OCI-LY3 (cell line): ENCODE measurements at regions not wholly inside any gene's neighbourhood (a gene's known extent, or its start where the extent isn't known, plus 50 kb on each side); places are given as distances from the start of the nearest gene placed in this dataset.

Source experiments
- H2AFZ ChIP-seq: fragments of 200-600, 300-600 bp; shearing (Covaris generic); 2 replicates; pipeline ENCODE4 v1.6.0; 2014; ENCODE audit warnings: antibody characterized with exemption, low read depth, low read length
- H3K27ac ChIP-seq: fragments of 200-600, 300-600 bp; sonication (generic); 2 replicates; pipeline ENCODE4 v1.5.1; 2014; ENCODE audit warnings: mild to moderate bottlenecking, low read length, moderate library complexity, mixed read lengths
- H3K27me3 ChIP-seq: fragments of 200-600, 300-600 bp; sonication (generic); 2 replicates; pipeline ENCODE4 v1.6.1; 2014; ENCODE audit warnings: low read depth, low read length, mixed read lengths
- H3K36me3 ChIP-seq: fragments of 200-600, 300-600 bp; sonication (generic); replicated peaks from 2 replicates; pipeline ENCODE3; 2014; ENCODE audit warnings: low read depth, low read length, mixed read lengths
- H3K4me1 ChIP-seq: fragments of 300-600, 200-600 bp; sonication (generic); 2 replicates; pipeline ENCODE4 v1.6.1; 2014; ENCODE audit warnings: low read length, mixed read lengths
- H3K4me2 ChIP-seq: fragments of 200-600, 300-600 bp; sonication (generic); 2 replicates; pipeline ENCODE4 v1.6.1; 2014; ENCODE audit warnings: low read length, mixed read lengths
- H3K4me3 ChIP-seq: fragments of 300-600, 200-600 bp; sonication (generic); 2 replicates; pipeline ENCODE4 v1.5.1; 2014; ENCODE audit warnings: antibody characterized with exemption, mild to moderate bottlenecking, low read length, moderate library complexity
- H3K79me2 ChIP-seq: fragments of 300-600, 200-600 bp; shearing (Covaris generic); 2 replicates; pipeline ENCODE4 v1.6.1; 2014; ENCODE audit warnings: mild to moderate bottlenecking, low read length, mixed read lengths
- H3K9ac ChIP-seq: fragments of 300-600, 200-600 bp; shearing (Covaris generic); 2 replicates; pipeline ENCODE4 v1.6.0; 2014; ENCODE audit warnings: mild to moderate bottlenecking, low read length, moderate library complexity
- H3K9me3 ChIP-seq: fragments of 200-600, 300-600 bp; shearing (Covaris generic); 2 replicates; pipeline ENCODE4 v1.6.1; 2014; ENCODE audit warnings: low read length, mixed read lengths; ENCODE audit not compliant: insufficient read depth
- H4K20me1 ChIP-seq: fragments of 200-600, 300-600 bp; sonication (generic); 2 replicates; pipeline ENCODE4 v1.6.1; 2016; ENCODE audit warnings: low read length, mixed read lengths; ENCODE audit not compliant: insufficient read depth
- EZH2phosphoT487 ChIP-seq: fragments of 200-600 bp; shearing (Covaris generic); IDR thresholded peaks from 2 replicates; pipeline ENCODE4 v1.6.1; 2018; ENCODE audit warnings: antibody characterized with exemption, mixed run types, low read depth
- TF ChIP-seq, protein P1 (sequence below): fragments of 200-600, 300-600 bp; sonication (generic); IDR thresholded peaks from 2 replicates; pipeline ENCODE4 v1.5.1; 2014; ENCODE audit warnings: antibody characterized with exemption, low read length, low read depth

DNA sequence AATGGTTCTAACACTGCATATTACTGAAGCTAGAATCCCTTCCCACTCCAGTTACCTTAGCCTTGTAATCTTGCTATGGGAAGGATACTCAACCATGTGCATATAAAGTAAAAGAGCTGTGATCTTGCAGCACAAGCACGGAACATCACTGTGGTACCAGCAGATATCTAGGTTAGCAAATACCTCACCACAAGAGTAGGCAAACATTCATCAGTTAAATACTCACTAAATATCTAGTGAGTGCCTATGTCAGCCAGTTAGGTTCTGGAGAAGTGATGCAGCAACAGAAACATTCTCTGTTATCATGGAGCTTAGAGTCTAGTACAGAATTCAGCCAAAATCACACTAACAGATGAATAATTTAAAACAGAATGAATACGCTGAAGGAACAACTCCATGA is 349.6 kb upstream of the UBE2E3 start:
- Histone ChIP-seq H3K79me2 (no peaks in the 10 kb centered on the region), H3K4me2 (no peak overlapping the region), H4K20me1 (no peaks in the 10 kb centered on the region), H3K27ac (no peak overlapping the region), H3K4me3 (no peak overlapping the region), H3K9ac (no peak overlapping the region), H3K9me3 (no peaks in the 10 kb centered on the region), H3K27me3 (no peaks in the 10 kb centered on the region), H3K4me1 (no peaks in the 10 kb centered on the region), H3K36me3 (no peaks in the 10 kb centered on the region), H2AFZ (no peak overlapping the region)
- TF ChIP-seq, protein P1, sequence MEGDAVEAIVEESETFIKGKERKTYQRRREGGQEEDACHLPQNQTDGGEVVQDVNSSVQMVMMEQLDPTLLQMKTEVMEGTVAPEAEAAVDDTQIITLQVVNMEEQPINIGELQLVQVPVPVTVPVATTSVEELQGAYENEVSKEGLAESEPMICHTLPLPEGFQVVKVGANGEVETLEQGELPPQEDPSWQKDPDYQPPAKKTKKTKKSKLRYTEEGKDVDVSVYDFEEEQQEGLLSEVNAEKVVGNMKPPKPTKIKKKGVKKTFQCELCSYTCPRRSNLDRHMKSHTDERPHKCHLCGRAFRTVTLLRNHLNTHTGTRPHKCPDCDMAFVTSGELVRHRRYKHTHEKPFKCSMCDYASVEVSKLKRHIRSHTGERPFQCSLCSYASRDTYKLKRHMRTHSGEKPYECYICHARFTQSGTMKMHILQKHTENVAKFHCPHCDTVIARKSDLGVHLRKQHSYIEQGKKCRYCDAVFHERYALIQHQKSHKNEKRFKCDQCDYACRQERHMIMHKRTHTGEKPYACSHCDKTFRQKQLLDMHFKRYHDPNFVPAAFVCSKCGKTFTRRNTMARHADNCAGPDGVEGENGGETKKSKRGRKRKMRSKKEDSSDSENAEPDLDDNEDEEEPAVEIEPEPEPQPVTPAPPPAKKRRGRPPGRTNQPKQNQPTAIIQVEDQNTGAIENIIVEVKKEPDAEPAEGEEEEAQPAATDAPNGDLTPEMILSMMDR, result no peak

DNA sequence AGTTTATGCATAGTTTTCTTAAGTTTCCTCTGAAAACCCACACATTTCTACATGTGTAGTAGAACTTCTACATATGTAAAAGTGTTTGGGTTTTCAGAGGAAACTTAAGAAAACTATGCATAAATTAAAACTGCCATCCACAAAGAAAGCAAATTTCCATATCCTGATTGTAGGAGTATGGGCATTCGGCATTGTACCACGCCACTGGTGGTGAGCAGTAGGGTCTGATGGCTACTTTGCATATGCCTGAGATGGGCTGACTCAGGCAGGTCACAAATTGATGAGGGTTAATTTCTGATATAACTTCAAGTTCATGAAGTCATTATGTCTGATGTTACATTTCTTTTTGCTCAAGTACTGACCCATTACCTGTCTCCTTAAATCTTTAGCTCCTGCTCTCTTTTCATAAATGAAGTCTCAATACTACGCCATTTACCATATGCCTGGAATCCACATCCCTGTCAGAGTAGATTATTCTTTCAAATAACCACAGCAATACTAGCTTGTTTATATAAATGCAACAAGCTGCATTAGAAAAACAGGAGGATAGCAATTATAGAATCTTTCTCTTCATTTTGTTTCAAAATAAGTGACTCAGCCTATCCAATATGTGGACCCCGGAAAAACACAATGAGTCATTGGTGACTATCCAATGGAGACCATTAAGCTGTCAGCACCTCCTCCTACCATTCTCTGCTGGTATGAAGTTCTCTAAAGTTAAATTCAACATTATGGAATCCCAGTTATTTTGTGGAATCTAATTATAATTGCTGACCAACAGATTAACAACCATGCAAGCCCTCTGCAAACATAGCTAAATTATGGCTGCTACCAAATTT is 355.2 kb upstream of the UBE2E3 start:
- Histone ChIP-seq H3K27ac (no peak overlapping the region), H3K4me3 (no peak overlapping the region), H3K27me3 (no peaks in the 10 kb centered on the region), H3K4me1 (no peaks in the 10 kb centered on the region), H3K9me3 (no peaks in the 10 kb centered on the region), H4K20me1 (no peaks in the 10 kb centered on the region), H3K79me2 (no peaks in the 10 kb centered on the region), H2AFZ (no peak overlapping the region), H3K4me2 (no peak overlapping the region), H3K9ac (no peak overlapping the region), H3K36me3 (no peaks in the 10 kb centered on the region)
- TF ChIP-seq EZH2phosphoT487, result no peak
- TF ChIP-seq, protein P1, result no peak

DNA sequence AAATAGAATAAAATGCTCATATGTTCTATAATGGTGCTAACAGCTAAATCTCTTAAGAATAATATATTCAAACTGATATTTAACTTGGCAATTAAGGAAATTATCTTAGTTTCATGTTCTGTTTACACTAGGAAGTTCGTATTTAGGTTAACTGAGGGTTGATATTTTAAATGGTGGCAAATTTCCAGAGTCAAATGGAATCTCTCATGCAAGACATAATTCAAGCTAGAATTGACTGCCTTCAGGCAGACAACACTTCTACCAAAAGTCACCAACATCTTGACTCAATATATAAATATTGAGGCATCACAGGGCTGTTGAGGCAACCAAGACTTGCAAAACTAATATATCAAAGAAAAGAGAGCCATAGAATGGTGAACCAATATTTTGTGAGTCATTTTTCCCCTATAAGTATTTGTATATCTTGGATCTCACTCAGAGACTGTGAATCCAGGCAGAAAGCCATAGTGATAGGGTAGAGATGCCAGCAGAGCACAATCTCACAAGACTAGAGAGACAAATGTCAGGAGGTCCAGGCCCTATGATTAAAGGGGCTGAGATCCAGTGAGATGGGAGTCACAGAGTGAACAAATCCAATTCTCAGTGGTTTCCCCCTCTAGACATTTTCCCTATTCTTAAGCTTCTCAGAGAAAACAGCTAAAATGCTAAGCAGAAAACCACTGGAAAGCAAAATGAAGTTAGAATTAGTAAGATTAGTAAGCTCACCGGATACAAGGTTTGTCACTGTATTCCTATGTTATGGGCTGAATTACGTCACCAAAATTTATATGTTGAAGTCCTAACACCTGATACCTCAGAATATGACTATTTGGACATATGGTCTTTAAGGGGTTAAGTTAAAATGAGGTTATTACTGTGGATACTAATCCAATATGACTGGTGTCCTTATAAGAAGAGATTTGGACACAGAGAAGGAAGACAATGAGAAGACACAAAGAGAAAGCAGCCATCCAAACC is 358.2 kb upstream of the UBE2E3 start:
- TF ChIP-seq, protein P1, result no peak
- no peak for TF ChIP-seq EZH2phosphoT487
- Histone ChIP-seq H3K4me2 (no peak overlapping the region), H3K79me2 (no peaks in the 10 kb centered on the region), H3K4me1 (no peaks in the 10 kb centered on the region), H3K4me3 (no peak overlapping the region), H4K20me1 (no peaks in the 10 kb centered on the region), H3K27me3 (no peaks in the 10 kb centered on the region), H3K9me3 (no peaks in the 10 kb centered on the region), H3K9ac (no peak overlapping the region), H3K27ac (no peak overlapping the region), H3K36me3 (no peaks in the 10 kb centered on the region), H2AFZ (no peak overlapping the region)

DNA sequence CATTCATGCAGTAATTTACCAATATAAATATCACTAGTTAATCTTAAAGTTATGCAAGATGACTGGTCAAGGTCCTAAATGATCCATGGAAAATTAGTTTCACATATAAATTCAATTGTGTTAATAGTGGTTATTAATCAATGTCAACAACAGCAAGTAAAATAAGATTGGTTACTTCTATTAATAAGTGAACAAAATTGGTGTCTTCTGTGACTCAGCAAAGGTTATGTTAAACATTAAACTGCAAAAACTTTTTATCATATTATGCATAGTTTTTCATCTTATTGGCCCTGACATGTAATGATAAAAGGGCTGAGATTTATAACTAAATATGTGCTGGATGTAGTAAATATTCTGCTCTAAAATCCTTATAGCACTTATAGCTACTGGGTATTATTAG is 359.0 kb upstream of the UBE2E3 start:
- H3K27me3 ChIP-seq, result no peaks in the 10 kb centered on the region
- H3K4me3 ChIP-seq, result no peak overlapping the region
- no peaks in the 10 kb centered on the region for H3K36me3 ChIP-seq
- no peaks in the 10 kb centered on the region for H3K79me2 ChIP-seq
- no peak overlapping the region for H3K27ac ChIP-seq
- H3K9ac ChIP-seq, result no peak overlapping the region
- H4K20me1 ChIP-seq, result no peaks in the 10 kb centered on the region
- H3K4me1 ChIP-seq, result no peaks in the 10 kb centered on the region
- H3K9me3 ChIP-seq, result no peaks in the 10 kb centered on the region
- no peak for TF ChIP-seq EZH2phosphoT487
- TF ChIP-seq, protein P1, result no peak
- no peak overlapping the region for H3K4me2 ChIP-seq
- no peak overlapping the region for H2AFZ ChIP-seq
